Gastroesophageal sphincter (tissue), 4 donors: ENCODE measurements at regions not wholly inside any gene's neighbourhood (a gene's known extent, or its start where the extent isn't known, plus 50 kb on each side); places are given as distances from the start of the nearest gene placed in this dataset.

Experiments used
- ATAC-seq: fragments of 150-250 bp; one replicate; pipeline ENCODE4 v1.9.1; 2016; ENCODE audit warnings: mild to moderate bottlenecking, moderate library complexity
- H3K27ac ChIP-seq, 4 donors: fragments of 200-600 bp; sonication (generic) in 3 of 4; 1 replicate in 3 of 4; 2 replicates in 1 of 4; pipeline ENCODE4 v1.5.1; 2016 to 2019
- H3K27me3 ChIP-seq: fragments of 200-600 bp; sonication (generic); one replicate; pipeline ENCODE4 v1.5.1; 2019
- H3K36me3 ChIP-seq, 2 donors: fragments of 200-600 bp; sonication (generic); one replicate each; pipeline ENCODE4 v1.5.1; 2019; ENCODE audit warnings: control low read depth in 1 of 2
- H3K4me1 ChIP-seq, 3 donors: fragments of 200-600 bp; sonication (generic); 1 replicate in 2 of 3; 2 replicates in 1 of 3; pipeline ENCODE4 v1.5.1; 2016 to 2019; ENCODE audit warnings: control low read depth in 2 of 3
- H3K4me3 ChIP-seq, 2 donors: fragments of 200-600 bp; sonication (generic); one replicate each; pipeline ENCODE4 v1.5.1; 2019; ENCODE audit warnings: mild to moderate bottlenecking in 1 of 2, moderate library complexity in 1 of 2
- H3K9me3 ChIP-seq, 3 donors: fragments of 200-600 bp; sonication (generic); one replicate each; pipeline ENCODE4 v1.5.1; 2017 to 2019; ENCODE audit warnings: control low read depth in 2 of 3
- EP300 ChIP-seq: sonication (generic); formaldehyde crosslinking; IDR thresholded peaks from one replicate; pipeline ENCODE4 v1.6.1; 2017; ENCODE audit warnings: antibody characterized with exemption, mild to moderate bottlenecking
- POLR2A ChIP-seq, 2 donors: fragments of 450-650 bp; IDR thresholded peaks; one replicate each; pipeline ENCODE4 v1.6.1; 2017; ENCODE audit warnings: antibody characterized with exemption in 2 of 2, mild to moderate bottlenecking in 2 of 2, moderate library complexity in 1 of 2
- POLR2AphosphoS5 ChIP-seq: sonication (generic); formaldehyde crosslinking; IDR thresholded peaks from one replicate; pipeline ENCODE4 v1.6.1; 2017; ENCODE audit warnings: antibody characterized with exemption
- WGBS, 2 donors: methylation state at CpG; one replicate each; pipeline ENCODE4 v1.1.5; 2018; ENCODE audit warnings: low coverage in 1 of 2; 5-methylcytosine and 5-hydroxymethylcytosine counted together
- TF ChIP-seq, protein P1 (sequence below), 4 experiments: fragments of 200-600 bp in 2 of 4; fragments of 450-650 bp in 2 of 4; sonication (generic) in 1 of 4; IDR thresholded peaks; one replicate each; pipeline ENCODE4 v1.5.1; 2017 to 2019; ENCODE audit warnings: antibody characterized with exemption in 4 of 4, mild to moderate bottlenecking in 2 of 4, moderate library complexity in 2 of 4

DNA sequence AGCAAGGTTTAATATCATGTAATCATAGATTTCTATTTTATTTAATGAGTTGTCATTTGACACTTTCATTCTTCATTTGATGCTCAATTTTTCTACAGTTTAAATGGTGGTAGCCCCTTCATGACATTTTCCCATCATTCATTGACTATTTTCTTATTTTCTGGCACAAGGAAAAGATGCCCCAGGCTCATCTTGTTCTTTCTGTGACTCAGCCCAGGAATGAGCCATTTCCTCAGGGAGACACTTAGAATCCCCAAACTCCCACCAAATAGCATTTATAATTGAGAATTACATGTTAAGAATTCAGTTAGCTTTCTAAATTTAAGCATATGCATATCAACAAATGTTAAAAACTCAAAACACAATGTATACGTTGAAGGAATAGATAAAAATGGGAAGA lies 222.3 kb downstream of the KIF20B start:
- 76 to 83% methylated on average over 1 of the region's 1 CpG for WGBS, 2 donors
- no peak for TF ChIP-seq POLR2AphosphoS5
- TF ChIP-seq EP300: no peak
- Histone ChIP-seq H3K36me3 (no peaks in the 10 kb centered on the region), H3K4me1 (no peaks in the 10 kb centered on the region), H3K27ac (no peak overlapping the region), H3K9me3 (no peaks in the 10 kb centered on the region), H3K4me3 (no peak overlapping the region), H3K27me3 (no peaks in the 10 kb centered on the region)
- ATAC-seq: no peak

DNA sequence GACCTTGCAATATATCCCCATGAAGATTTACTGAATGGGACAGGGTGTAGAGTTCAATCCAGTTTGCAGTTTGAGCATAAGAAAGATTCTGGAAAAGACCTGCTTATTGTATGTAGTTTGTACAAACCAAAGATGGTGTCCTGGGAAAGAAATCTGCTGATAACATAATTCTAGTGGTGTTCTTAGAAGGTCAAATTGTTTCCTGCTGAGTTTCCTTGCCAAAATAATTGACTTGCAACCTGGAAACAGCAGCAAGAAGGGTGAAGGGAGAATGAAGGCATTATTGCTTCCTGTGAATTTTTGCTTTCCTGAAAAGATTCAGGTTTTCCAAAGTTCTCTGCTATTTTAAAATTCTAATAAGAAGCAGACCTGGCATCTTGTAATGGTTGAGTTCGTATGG lies 222.9 kb downstream of the KIF20B start:
- no peaks in the 10 kb centered on the region for H3K27me3 ChIP-seq
- no peaks in the 10 kb centered on the region for H3K9me3 ChIP-seq
- no peak for ATAC-seq
- WGBS, 2 donors: 55 to 62% methylated on average over 1 of the region's 1 CpG
- H3K4me3 ChIP-seq: no peak overlapping the region
- TF ChIP-seq POLR2AphosphoS5 (no peak), POLR2A (IDR thresholded peaks at IDR 0.05) (no peak), EP300 (no peak)
- TF ChIP-seq, protein P1, sequence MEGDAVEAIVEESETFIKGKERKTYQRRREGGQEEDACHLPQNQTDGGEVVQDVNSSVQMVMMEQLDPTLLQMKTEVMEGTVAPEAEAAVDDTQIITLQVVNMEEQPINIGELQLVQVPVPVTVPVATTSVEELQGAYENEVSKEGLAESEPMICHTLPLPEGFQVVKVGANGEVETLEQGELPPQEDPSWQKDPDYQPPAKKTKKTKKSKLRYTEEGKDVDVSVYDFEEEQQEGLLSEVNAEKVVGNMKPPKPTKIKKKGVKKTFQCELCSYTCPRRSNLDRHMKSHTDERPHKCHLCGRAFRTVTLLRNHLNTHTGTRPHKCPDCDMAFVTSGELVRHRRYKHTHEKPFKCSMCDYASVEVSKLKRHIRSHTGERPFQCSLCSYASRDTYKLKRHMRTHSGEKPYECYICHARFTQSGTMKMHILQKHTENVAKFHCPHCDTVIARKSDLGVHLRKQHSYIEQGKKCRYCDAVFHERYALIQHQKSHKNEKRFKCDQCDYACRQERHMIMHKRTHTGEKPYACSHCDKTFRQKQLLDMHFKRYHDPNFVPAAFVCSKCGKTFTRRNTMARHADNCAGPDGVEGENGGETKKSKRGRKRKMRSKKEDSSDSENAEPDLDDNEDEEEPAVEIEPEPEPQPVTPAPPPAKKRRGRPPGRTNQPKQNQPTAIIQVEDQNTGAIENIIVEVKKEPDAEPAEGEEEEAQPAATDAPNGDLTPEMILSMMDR (IDR thresholded peaks at IDR 0.05): no peak
- no peaks in the 10 kb centered on the region for H3K36me3 ChIP-seq
- H3K27ac ChIP-seq: no peak overlapping the region
- no peaks in the 10 kb centered on the region for H3K4me1 ChIP-seq

DNA sequence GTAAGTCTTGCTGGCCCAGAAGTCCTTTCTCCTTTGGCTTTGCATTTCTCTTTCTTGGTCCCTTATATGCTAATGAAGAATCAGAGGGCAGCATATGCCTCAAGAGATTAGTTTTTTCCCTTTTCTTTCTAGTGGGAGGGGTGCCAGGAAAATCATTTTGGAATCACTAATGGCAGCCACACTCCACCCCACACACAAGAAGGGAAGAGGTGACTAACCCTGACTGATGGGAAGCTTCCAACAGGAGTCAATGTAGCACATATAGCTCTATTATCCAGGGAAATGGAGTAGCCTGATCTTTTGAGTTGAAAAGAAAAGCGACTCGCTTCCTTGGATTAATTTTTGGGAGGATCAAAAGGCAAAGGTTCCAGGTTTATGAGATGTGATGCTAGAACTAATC lies 225.3 kb downstream of the KIF20B start:
- Histone ChIP-seq H3K4me1 (no peaks in the 10 kb centered on the region), H3K27ac (no peak overlapping the region), H3K36me3 (no peaks in the 10 kb centered on the region), H3K4me3 (no peak overlapping the region), H3K9me3 (peaks cover 0 to 4% (median 0%) of the 10 kb centered on the region in 3 donors), H3K27me3 (no peaks in the 10 kb centered on the region)
- TF ChIP-seq EP300: no peak
- 93 to 100% methylated on average over 2 of the region's 2 CpGs for WGBS, 2 donors
- no peak for ATAC-seq

DNA sequence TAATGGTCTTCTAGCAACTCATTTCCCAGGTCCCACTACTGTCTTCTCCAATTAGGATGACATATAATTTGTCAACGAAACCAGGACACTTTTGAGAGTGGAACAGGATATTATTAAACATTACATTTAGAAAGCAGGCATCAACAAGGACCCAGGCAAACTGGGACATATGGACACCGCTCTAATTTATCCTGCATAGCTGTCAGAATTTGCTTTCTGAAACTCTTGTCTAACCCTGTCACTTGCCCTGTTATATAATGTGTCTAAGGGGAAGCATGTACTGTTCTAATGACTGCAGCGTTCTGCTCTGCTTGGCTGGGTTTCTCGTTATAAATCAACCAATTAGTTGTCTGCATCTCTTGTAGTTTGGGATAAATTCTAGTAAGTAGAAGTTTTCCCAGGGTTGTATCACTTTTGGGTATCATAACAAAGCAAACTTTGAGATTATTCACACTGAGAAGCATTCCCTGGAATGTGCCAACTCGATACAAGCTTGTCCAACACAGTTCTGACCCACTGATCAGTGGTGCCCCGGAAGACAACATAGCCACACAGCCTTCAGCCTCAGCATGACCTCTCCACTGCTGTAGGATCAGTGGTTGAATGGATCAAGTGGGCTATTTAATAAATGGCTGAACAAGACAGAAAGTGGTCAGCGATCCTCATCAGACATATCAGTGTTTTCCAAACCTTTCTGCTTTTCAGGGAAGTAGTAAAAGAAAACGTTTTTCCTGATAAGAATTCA lies 228.1 kb downstream of the KIF20B start:
- Histone ChIP-seq H3K4me3 (no peak overlapping the region), H3K9me3 (peaks cover 0 to 15% (median 0%) of the 10 kb centered on the region in 3 donors), H3K36me3 (no peaks in the 10 kb centered on the region), H3K27ac (no peak overlapping the region), H3K4me1 (no peaks in the 10 kb centered on the region), H3K27me3 (no peaks in the 10 kb centered on the region)
- no peak for ATAC-seq
- 63 to 75% methylated on average over 8 of the region's 8 CpGs for WGBS, 2 donors
- TF ChIP-seq POLR2A (IDR thresholded peaks at IDR 0.05): no peak
- TF ChIP-seq EP300: no peak

DNA sequence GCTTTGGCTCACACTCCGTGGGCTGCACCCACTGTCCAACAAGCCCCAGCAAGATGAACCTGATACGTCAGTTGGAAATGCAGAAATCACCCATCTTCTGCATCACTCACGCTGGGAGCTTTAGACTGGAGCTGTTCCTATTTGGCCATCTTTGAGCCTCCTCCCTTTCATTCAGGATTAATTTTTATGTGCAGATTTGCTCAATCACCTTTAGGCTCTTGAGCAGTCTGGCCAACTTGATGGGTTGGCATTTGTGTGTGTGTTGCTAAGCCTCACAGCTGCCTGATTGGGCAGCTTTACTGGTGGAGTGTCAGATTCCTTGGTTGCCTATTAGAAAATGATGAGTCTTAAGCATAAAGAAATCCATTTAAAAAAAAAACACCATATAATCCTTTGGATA lies 236.1 kb downstream of the KIF20B start:
- H3K27ac ChIP-seq: no peak overlapping the region
- peaks cover 0 to 29% (median 0%) of the 10 kb centered on the region in 3 donors for H3K9me3 ChIP-seq
- H3K27me3 ChIP-seq: no peaks in the 10 kb centered on the region
- ATAC-seq: no peak
- WGBS, 2 donors: 91% methylated on average over 2 of the region's 3 CpGs; no CpG with 5 or more reads in 1 of the 2 donors
- TF ChIP-seq POLR2A (IDR thresholded peaks at IDR 0.05) (no peak), POLR2AphosphoS5 (no peak), EP300 (no peak)
- TF ChIP-seq, protein P1 (IDR thresholded peaks at IDR 0.05): no peak
- H3K36me3 ChIP-seq: no peaks in the 10 kb centered on the region
- no peak overlapping the region for H3K4me3 ChIP-seq
- H3K4me1 ChIP-seq: no peaks in the 10 kb centered on the region

DNA sequence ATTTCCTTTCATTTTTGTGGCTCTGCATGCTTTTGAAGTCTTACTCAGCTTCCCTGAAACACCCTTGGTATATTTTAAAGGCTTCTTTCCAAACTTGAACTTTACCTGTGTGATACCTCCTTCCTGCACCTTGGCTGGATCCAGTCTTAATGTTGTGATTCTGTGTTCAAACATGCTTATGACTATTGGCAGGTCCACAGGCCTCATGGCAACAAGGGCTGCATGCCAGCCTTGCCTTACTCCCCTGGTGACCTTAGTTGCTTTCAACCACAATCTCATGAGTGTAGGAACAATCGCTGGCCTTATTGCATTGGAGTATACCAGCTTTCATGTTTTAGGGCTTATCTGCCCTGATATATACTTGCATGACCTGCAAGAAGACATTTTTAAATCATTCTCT lies 238.7 kb downstream of the KIF20B start:
- TF ChIP-seq, protein P1 (IDR thresholded peaks at IDR 0.05): no peak
- TF ChIP-seq POLR2A (IDR thresholded peaks at IDR 0.05) (no peak), POLR2AphosphoS5 (no peak), EP300 (no peak)
- Histone ChIP-seq H3K27me3 (no peaks in the 10 kb centered on the region), H3K36me3 (no peaks in the 10 kb centered on the region), H3K27ac (no peak overlapping the region), H3K4me1 (no peaks in the 10 kb centered on the region), H3K9me3 (peaks cover 0 to 21% (median 0%) of the 10 kb centered on the region in 3 donors), H3K4me3 (no peak overlapping the region)
- WGBS, 2 donors: 85 to 100% methylated on average over 1 of the region's 1 CpG
- no peak for ATAC-seq
